ENCODE measurements at regions not wholly inside any gene's neighbourhood (a gene's known extent, or its start where the extent isn't known, plus 50 kb on each side); places are given as distances from the start of the nearest gene placed in this dataset.

GRCh38 chr9:107991581-107991980, 502.0 kb upstream of the KLF4 start:
- POLR2A ChIA-PET (ENCODE audit: unreplicated experiment): no interaction called here
- H2AK5ac ChIP-seq (ENCODE audit: low read depth, low read length): no peak overlapping the region
- 83% methylated on average over 1 of the region's 4 CpGs; no CpG with 5 or more reads in 1 of the 2 experiments for WGBS, 2 experiments (ENCODE audit: extremely low coverage in 2 of 2, insufficient read length in 1 of 2)
- no peaks in the 10 kb centered on the region for H3K79me1 ChIP-seq (ENCODE audit: low read depth in 1 of 2, low read length in 2 of 2)
- TF ChIP-seq MAFK (IDR thresholded peaks at IDR 0.05; ENCODE audit: low read depth, low read length): no peak
- TF ChIP-seq RFX5 (IDR thresholded peaks at IDR 0.05; ENCODE audit: low read depth, low read length): no peak
- TF ChIP-seq NFE2L2 (IDR thresholded peaks at IDR 0.05; ENCODE audit: low read depth, low read length): no peak
- TF ChIP-seq CHD1 (IDR thresholded peaks at IDR 0.05; ENCODE audit: low read depth, low read length): no peak
- no peak for TF ChIP-seq USF2 (IDR thresholded peaks at IDR 0.05; ENCODE audit: low read depth, low read length)
- no peak for TF ChIP-seq MXI1 (IDR thresholded peaks at IDR 0.05; ENCODE audit: borderline replicate concordance, low read depth, low read length)
- no peak for TF ChIP-seq CEBPB (IDR thresholded peaks at IDR 0.05; ENCODE audit: low read depth, low read length)
- TF ChIP-seq CTCF (conservative IDR thresholded peaks at IDR 0.05; ENCODE audit: low read depth, low read length): no peak
- no peak for TF ChIP-seq BHLHE40 (IDR thresholded peaks at IDR 0.05; ENCODE audit: low read depth, low read length)
- TF ChIP-seq FOS (IDR thresholded peaks at IDR 0.05; ENCODE audit: low read depth, low read length): no peak
- TF ChIP-seq MAZ (IDR thresholded peaks at IDR 0.05; ENCODE audit: borderline replicate concordance, low read depth, low read length): no peak
- TF ChIP-seq RCOR1 (IDR thresholded peaks at IDR 0.05; ENCODE audit: insufficient replicate concordance, low read length): no peak
- TF ChIP-seq SMC3 (IDR thresholded peaks at IDR 0.05; ENCODE audit: low read depth, low read length): no peak
- TF ChIP-seq POLR2A (IDR thresholded peaks at IDR 0.05; ENCODE audit: low read depth, low read length): no peak
- no peak for TF ChIP-seq RAD21 (IDR thresholded peaks at IDR 0.05; ENCODE audit: low read length)
- TF ChIP-seq ELK1 (IDR thresholded peaks at IDR 0.05; ENCODE audit: borderline replicate concordance, low read depth, low read length): no peak
- H3K9me1 ChIP-seq (ENCODE audit: insufficient read depth, low read length): no peaks in the 10 kb centered on the region
- no peaks in the 10 kb centered on the region for H3K36me3 ChIP-seq (ENCODE audit: control insufficient read depth, insufficient read depth, low read length)
- no peak overlapping the region for H4K91ac ChIP-seq (ENCODE audit: insufficient read depth, low read depth, low read length)
- no peak overlapping the region for H3K4me3 ChIP-seq (ENCODE audit: insufficient read depth, low read depth, low read length)
- H3K27ac ChIP-seq (ENCODE audit: insufficient read depth, low read length): no peak overlapping the region
- no peaks in the 10 kb centered on the region for H3K9me3 ChIP-seq (ENCODE audit: control insufficient read depth, insufficient read depth, low read length)
- DNase-seq: no peak
- H4K5ac ChIP-seq (ENCODE audit: low read depth, low read length): no peak overlapping the region
- intact Hi-C loops (cut with micrococcal nuclease): no loop called here
- H3K9ac ChIP-seq (ENCODE audit: low read depth, low read length): no peak overlapping the region
- H3K4ac ChIP-seq (ENCODE audit: low read depth, low read length): no peak overlapping the region
- BruUV-seq (replicated peaks): no TSS peak
- no peak overlapping the region for H3K23ac ChIP-seq (ENCODE audit: low read depth, low read length)
- H2BK15ac ChIP-seq (ENCODE audit: low read depth, low read length): no peak overlapping the region
- no peak overlapping the region for H3K18ac ChIP-seq (ENCODE audit: low read depth, low read length)
- H2BK120ac ChIP-seq (ENCODE audit: low read depth, low read length): no peak overlapping the region
- in situ Hi-C loops (cut with MboI; ENCODE audit: low sequenced_read_pairs): no loop called here
- H2BK20ac ChIP-seq (ENCODE audit: low read depth, low read length): no peak overlapping the region
- H3K14ac ChIP-seq (replicated peaks; ENCODE audit: low read depth, low read length): no peak overlapping the region
- no peak overlapping the region for H3K4me2 ChIP-seq (ENCODE audit: low read depth, low read length)
- no peak overlapping the region for H2AK9ac ChIP-seq (replicated peaks; ENCODE audit: low read depth, low read length, poor library complexity)
- dilution Hi-C loops (cut with HindIII; ENCODE audit: low sequenced_read_pairs, unreplicated experiment): no loop called here
- H2AFZ ChIP-seq (replicated peaks; ENCODE audit: low read length, poor library complexity): no peak overlapping the region
- H3K56ac ChIP-seq (ENCODE audit: extremely low read depth, insufficient read depth, low read length): no peak overlapping the region
- H4K8ac ChIP-seq (ENCODE audit: low read depth in 2 of 2, low read length in 2 of 2): no peak overlapping the region
- no peak overlapping the region for H2BK5ac ChIP-seq (ENCODE audit: low read depth, low read length, poor library complexity, severe bottlenecking)
- H3K27me3 ChIP-seq (ENCODE audit: control insufficient read depth, insufficient read depth, low read length): no peaks in the 10 kb centered on the region
- no peaks in the 10 kb centered on the region for H4K20me1 ChIP-seq (ENCODE audit: insufficient read depth, low read length)
- CTCF ChIA-PET: no interaction called here
- H3K4me1 ChIP-seq (ENCODE audit: control insufficient read depth, insufficient read depth, low read length): no peaks in the 10 kb centered on the region; the same call in 1 of the 2 replicates
- no peak for ATAC-seq (ENCODE audit: low read depth)
